Astrocyte of the cerebellum (primary cell): ENCODE measurements at regions not wholly inside any gene's neighbourhood (a gene's known extent, or its start where the extent isn't known, plus 50 kb on each side); places are given as distances from the start of the nearest gene placed in this dataset.
"Not testable (repeated sequence)": the region's sequence is repeated elsewhere in the genome, so short reads cannot be mapped to it uniquely, and the experiment has no call there.

Experiments
- DNase-seq: peaks from one replicate; pipeline ENCODE4 v3.0.0-alpha.2; 2011; ENCODE audit warnings: low read depth
- H3K4me3 ChIP-seq: 2 replicates; pipeline ENCODE4 v1.5.1; 2011; ENCODE audit warnings: mild to moderate bottlenecking, low read depth, low read length, moderate library complexity
- CTCF ChIP-seq: IDR thresholded peaks from 2 replicates; pipeline ENCODE4 v1.5.1; 2012; ENCODE audit warnings: low read length, low read depth, moderate library complexity, mild to moderate bottlenecking; ENCODE audit errors: missing control alignments
- in situ Hi-C: cut with HindIII; loops from 2 replicates; pipeline ENCODE4 v1.10.0; 2017; ENCODE audit warnings: low sequenced_read_pairs

GRCh38 chrX:109186939-109187338 lies 294.9 kb downstream of the GUCY2F start:
- no peak overlapping the region for H3K4me3 ChIP-seq
- no peak for DNase-seq
- no peak for TF ChIP-seq CTCF
- in situ Hi-C loops: no loop called here

- DNase-seq: no peak
- no peak for TF ChIP-seq CTCF
- in situ Hi-C loops: no loop called here
- no peak overlapping the region for H3K4me3 ChIP-seq
Observed at GRCh38 chrX:109184506-109185139, 297.3 kb downstream of the GUCY2F start.

- no peak for DNase-seq
- TF ChIP-seq CTCF: no peak
- H3K4me3 ChIP-seq: no peak overlapping the region
- in situ Hi-C loops: no loop called here
Observed at GRCh38 chrX:109172091-109172602, 309.7 kb downstream of the GUCY2F start.

GRCh38 chrX:109155161-109155560 lies 326.7 kb downstream of the GUCY2F start:
- in situ Hi-C loops: no loop called here
- TF ChIP-seq CTCF: no peak
- no peak for DNase-seq
- no peak overlapping the region for H3K4me3 ChIP-seq

GRCh38 chrX:109144173-109144572 lies 337.7 kb downstream of the GUCY2F start:
- DNase-seq, H3K4me3 ChIP-seq, in situ Hi-C loops: not testable (repeated sequence)

GRCh38 chrX:109140463-109140862 lies 341.4 kb downstream of the GUCY2F start:
- H3K4me3 ChIP-seq: no peak overlapping the region
- in situ Hi-C loops: no loop called here
- TF ChIP-seq CTCF: no peak
- DNase-seq: no peak

GRCh38 chrX:109134777-109135176 lies 347.1 kb downstream of the GUCY2F start:
- in situ Hi-C loops: no loop called here
- H3K4me3 ChIP-seq: no peak overlapping the region
- no peak for DNase-seq
- no peak for TF ChIP-seq CTCF
